AG04450 (cell line): ENCODE measurements at regions not wholly inside any gene's neighbourhood (a gene's known extent, or its start where the extent isn't known, plus 50 kb on each side); places are given as distances from the start of the nearest gene placed in this dataset.

ENCODE experiments used
- CTCF ChIA-PET: fragments of 300-600, 350-600 bp; formaldehyde crosslinking; extraction: SDS; loops from one replicate; lab custom pipeline; 2022; ENCODE audit warnings: antibody characterized with exemption, inconsistent platforms; lab: Charles Lee
- POLR2A ChIA-PET: fragments of 350-600 bp; formaldehyde crosslinking; extraction: SDS; loops from one replicate; lab custom pipeline; 2021; ENCODE audit warnings: antibody characterized with exemption, inconsistent platforms; lab: Yijun Ruan, JAX
- DNase-seq: peaks from one replicate; pipeline ENCODE4 v3.0.0-alpha.2; 2011; ENCODE audit warnings: low read depth, low spot score
- H3K27ac ChIP-seq: one replicate; pipeline ENCODE4 v1.5.1; 2012; ENCODE audit warnings: low read depth, low read length, control low read depth
- H3K27me3 ChIP-seq: one replicate; pipeline ENCODE4 v1.6.0; 2012; ENCODE audit warnings: low read length; ENCODE audit not compliant: control insufficient read depth, insufficient read depth
- H3K4me3 ChIP-seq: 2 replicates; pipeline ENCODE4 v1.5.1; 2011; ENCODE audit warnings: mild to moderate bottlenecking, low read depth, low read length, control low read depth
- H3K9me3 ChIP-seq: 2 replicates; pipeline ENCODE4 v1.5.1; 2012; ENCODE audit warnings: low read length; ENCODE audit not compliant: control insufficient read depth, insufficient read depth
- TF ChIP-seq, protein P1 (sequence below): IDR thresholded peaks from 2 replicates; pipeline ENCODE4 v1.5.1; 2011; ENCODE audit warnings: low read depth, low read length, control low read depth, inconsistent platforms

DNA sequence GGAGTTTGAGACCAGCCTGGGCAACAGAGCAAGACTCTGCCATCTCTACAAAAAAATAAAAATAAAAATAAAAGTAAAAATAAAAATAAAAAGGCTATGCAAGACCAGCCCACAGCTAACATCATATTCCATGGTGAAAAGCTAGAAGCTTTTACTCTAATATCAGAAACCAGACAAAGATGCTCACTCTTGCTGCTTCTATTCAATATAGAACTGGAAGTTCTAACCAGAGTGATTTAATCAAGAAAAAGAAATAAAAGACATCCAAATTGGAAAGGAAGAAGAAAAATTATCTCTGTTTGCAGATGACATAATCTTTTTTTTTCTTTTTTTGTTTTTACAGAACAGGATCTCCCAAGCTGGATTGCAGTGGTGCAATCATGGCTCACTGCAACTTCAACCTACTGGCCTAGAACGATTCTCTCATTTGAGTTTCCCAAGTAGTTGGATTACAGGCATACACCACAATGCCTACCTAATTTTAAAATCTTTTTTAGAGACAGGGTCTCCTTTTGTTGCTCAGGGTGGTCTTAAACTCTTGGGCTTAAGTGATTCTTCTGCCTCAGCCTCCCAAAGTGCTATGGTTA is 100.7 kb upstream of the JAG1 start:
- POLR2A ChIA-PET, result no interaction called here
- no peak for DNase-seq

DNA sequence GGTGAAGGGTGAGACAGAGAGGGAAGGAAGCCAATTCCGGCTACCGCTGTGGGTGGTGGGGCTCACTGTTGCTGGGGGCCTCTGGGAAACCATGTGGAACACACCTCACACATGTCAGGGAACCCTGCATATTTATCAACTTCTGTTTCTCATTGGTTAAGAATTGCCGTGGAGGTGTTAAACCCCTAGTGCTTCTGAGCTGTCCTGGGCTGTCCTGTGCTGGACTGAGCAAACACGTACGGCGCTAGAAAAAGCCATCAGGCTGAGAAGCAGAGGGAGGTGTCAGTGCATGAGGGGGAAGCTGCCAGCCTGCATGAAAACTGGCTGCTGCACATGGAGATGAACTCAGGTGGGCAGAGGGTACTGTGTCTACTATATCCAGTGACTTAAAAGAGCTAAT is 103.9 kb upstream of the JAG1 start:
- H3K4me3 ChIP-seq, result no peak overlapping the region
- TF ChIP-seq, protein P1, sequence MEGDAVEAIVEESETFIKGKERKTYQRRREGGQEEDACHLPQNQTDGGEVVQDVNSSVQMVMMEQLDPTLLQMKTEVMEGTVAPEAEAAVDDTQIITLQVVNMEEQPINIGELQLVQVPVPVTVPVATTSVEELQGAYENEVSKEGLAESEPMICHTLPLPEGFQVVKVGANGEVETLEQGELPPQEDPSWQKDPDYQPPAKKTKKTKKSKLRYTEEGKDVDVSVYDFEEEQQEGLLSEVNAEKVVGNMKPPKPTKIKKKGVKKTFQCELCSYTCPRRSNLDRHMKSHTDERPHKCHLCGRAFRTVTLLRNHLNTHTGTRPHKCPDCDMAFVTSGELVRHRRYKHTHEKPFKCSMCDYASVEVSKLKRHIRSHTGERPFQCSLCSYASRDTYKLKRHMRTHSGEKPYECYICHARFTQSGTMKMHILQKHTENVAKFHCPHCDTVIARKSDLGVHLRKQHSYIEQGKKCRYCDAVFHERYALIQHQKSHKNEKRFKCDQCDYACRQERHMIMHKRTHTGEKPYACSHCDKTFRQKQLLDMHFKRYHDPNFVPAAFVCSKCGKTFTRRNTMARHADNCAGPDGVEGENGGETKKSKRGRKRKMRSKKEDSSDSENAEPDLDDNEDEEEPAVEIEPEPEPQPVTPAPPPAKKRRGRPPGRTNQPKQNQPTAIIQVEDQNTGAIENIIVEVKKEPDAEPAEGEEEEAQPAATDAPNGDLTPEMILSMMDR, result no peak
- peaks cover 6% of the 10 kb centered on the region for H3K27me3 ChIP-seq
- CTCF ChIA-PET, result interaction anchor here (0.9 kb wide), 1 partner anchor 103 kb away, joined by 3 read pairs; no protein-coding TSS in a partner anchor
- no peaks in the 10 kb centered on the region for H3K9me3 ChIP-seq
- DNase-seq, result no peak
- POLR2A ChIA-PET, result no interaction called here
- no peak overlapping the region for H3K27ac ChIP-seq

More for the DNA sequence above, 100.7 kb upstream of the JAG1 start:
- no peak overlapping the region for H3K27ac ChIP-seq
- TF ChIP-seq, protein P1, result no peak
- H3K4me3 ChIP-seq, result no peak overlapping the region
- CTCF ChIA-PET, result no interaction called here
- no peaks in the 10 kb centered on the region for H3K27me3 ChIP-seq
- no peaks in the 10 kb centered on the region for H3K9me3 ChIP-seq

DNA sequence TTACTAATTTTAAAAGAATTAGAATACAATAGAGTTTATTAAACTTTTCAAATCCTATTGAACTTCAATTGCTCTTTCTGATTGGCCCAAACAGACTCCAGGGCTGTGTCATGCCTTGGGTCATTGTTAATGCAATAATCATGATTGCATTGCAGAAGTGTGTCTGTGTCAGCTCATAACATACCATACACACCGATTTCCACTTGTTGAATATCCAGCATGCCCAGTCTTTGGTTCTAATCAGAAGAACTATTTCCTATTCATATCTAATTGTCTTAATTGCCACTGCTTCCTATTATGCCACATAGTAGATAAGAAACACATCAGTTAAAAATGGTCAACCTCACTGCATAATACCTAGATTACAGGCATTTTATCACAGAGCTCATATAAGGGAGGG is 106.1 kb upstream of the JAG1 start:
- CTCF ChIA-PET, result interaction anchor here (0.9 kb wide), 1 partner anchor 96 kb away, joined by 3 read pairs; no protein-coding TSS in a partner anchor
- DNase-seq, result no peak
- H3K27ac ChIP-seq, result no peak overlapping the region
- no peak overlapping the region for H3K4me3 ChIP-seq
- POLR2A ChIA-PET, result interaction anchor here (0.7 kb wide), 1 partner anchor 105 kb away, joined by 3 read pairs; no protein-coding TSS in a partner anchor
- TF ChIP-seq, protein P1, result no peak
- peaks cover 6% of the 10 kb centered on the region for H3K27me3 ChIP-seq
- H3K9me3 ChIP-seq, result no peaks in the 10 kb centered on the region

DNA sequence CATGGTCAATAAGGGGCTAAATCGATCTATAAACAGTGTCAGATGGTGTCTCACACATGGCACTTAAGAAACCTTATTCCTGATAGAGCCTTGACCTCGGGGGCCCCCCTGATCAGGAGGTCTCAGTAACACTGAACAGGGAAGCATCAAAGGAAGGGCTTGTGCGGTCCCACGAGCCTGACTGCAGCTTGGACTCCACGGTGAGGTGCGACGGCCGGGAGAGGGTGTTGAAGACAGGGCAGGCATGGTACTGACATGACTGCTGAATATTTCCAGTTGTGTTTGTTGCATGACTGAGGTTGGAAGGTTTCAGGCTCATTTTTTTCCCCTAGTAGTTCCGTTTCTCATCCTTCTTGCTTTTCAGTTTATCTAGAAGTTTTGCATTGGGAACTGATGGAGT is 107.1 kb upstream of the JAG1 start:
- Histone ChIP-seq H3K4me3 (no peak overlapping the region), H3K27ac (no peak overlapping the region), H3K9me3 (no peaks in the 10 kb centered on the region), H3K27me3 (peaks cover 6% of the 10 kb centered on the region)
- TF ChIP-seq, protein P1, result no peak
- ChIA-PET POLR2A (interaction anchor here (0.5 kb wide), 1 partner anchor 309 kb away, joined by 3 read pairs; no protein-coding TSS in a partner anchor), CTCF (interaction anchor here (0.9 kb wide), 1 partner anchor 97 kb away, joined by 3 read pairs; no protein-coding TSS in a partner anchor)
- DNase-seq, result no peak

DNA sequence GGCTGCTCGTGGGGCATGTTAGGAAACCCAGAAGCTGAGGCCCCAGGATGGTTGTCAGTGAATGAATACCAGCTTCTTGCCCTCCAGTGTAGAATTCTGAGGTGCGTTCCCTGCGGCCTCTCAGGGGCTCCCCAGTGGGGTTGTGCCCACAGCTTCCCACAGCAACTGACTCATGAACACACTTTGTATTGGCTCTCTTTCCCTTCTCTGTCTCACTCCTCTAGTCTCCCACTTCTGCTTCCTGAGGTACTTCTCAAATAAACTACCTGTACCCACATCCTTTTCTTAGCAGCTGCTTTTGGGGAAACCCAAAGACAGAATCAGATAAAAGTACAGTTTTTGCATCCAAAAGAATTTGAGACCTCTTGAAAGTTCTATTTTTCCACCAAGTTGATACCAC is 107.7 kb upstream of the JAG1 start:
- ChIA-PET CTCF (no interaction called here), POLR2A (interaction anchor here (0.5 kb wide), 1 partner anchor 308 kb away, joined by 3 read pairs; no protein-coding TSS in a partner anchor)
- Histone ChIP-seq H3K9me3 (no peaks in the 10 kb centered on the region), H3K4me3 (no peak overlapping the region), H3K27me3 (peaks cover 6% of the 10 kb centered on the region), H3K27ac (no peak overlapping the region)
- TF ChIP-seq, protein P1, result no peak
- no peak for DNase-seq
